ENCODE measurements at regions not wholly inside any gene's neighbourhood (a gene's known extent, or its start where the extent isn't known, plus 50 kb on each side); places are given as distances from the start of the nearest gene placed in this dataset.

- Histone ChIP-seq H3K4me3 (replicated peaks; ENCODE audit: insufficient read depth, low read length) (no peak overlapping the region), H3K27me3 (ENCODE audit: insufficient read depth, poor library complexity, severe bottlenecking) (no peaks in the 10 kb centered on the region), H3K27ac (replicated peaks) (no peak overlapping the region)
- no peak for DNase-seq (ENCODE audit: low read depth in 1 of 2, low spot score in 1 of 2)
- TF ChIP-seq SPI1 (IDR thresholded peaks at IDR 0.05; ENCODE audit: borderline replicate concordance, low read depth) (no peak), POLR2AphosphoS5 (IDR thresholded peaks at IDR 0.05; ENCODE audit: low read depth) (no peak), CTCF (IDR thresholded peaks at IDR 0.05; ENCODE audit: insufficient read depth, low read length) (no peak), REST (IDR thresholded peaks at IDR 0.05; ENCODE audit: insufficient replicate concordance, low read depth) (no peak), GABPA (IDR thresholded peaks at IDR 0.05; ENCODE audit: low read depth) (no peak)
These were observed 390.4 kb upstream of the KCNN2 start for GRCh38 chr5:113971454-113971853.

GRCh38 chr5:113974976-113975375 is 386.9 kb upstream of the KCNN2 start:
- Histone ChIP-seq H3K27me3 (ENCODE audit: insufficient read depth, poor library complexity, severe bottlenecking) (no peaks in the 10 kb centered on the region), H3K4me3 (replicated peaks; ENCODE audit: insufficient read depth, low read length) (no peak overlapping the region), H3K27ac (replicated peaks) (no peak overlapping the region)
- TF ChIP-seq SPI1 (IDR thresholded peaks at IDR 0.05; ENCODE audit: borderline replicate concordance, low read depth) (no peak), CTCF (IDR thresholded peaks at IDR 0.05; ENCODE audit: insufficient read depth, low read length) (no peak), POLR2AphosphoS5 (IDR thresholded peaks at IDR 0.05; ENCODE audit: low read depth) (no peak), REST (IDR thresholded peaks at IDR 0.05; ENCODE audit: insufficient replicate concordance, low read depth) (no peak), GABPA (IDR thresholded peaks at IDR 0.05; ENCODE audit: low read depth) (no peak)
- no peak for DNase-seq (ENCODE audit: low read depth in 1 of 2, low spot score in 1 of 2)

GRCh38 chr5:113984928-113985327 is 376.9 kb upstream of the KCNN2 start:
- Histone ChIP-seq H3K27ac (replicated peaks) (no peak overlapping the region), H3K4me3 (replicated peaks; ENCODE audit: insufficient read depth, low read length) (no peak overlapping the region), H3K27me3 (ENCODE audit: insufficient read depth, poor library complexity, severe bottlenecking) (no peaks in the 10 kb centered on the region)
- no peak for DNase-seq (ENCODE audit: low read depth in 1 of 2, low spot score in 1 of 2)
- TF ChIP-seq SPI1 (IDR thresholded peaks at IDR 0.05; ENCODE audit: borderline replicate concordance, low read depth), result no peak
- no peak for TF ChIP-seq CTCF (IDR thresholded peaks at IDR 0.05; ENCODE audit: insufficient read depth, low read length)
- no peak for TF ChIP-seq POLR2AphosphoS5 (IDR thresholded peaks at IDR 0.05; ENCODE audit: low read depth)
- no peak for TF ChIP-seq GABPA (IDR thresholded peaks at IDR 0.05; ENCODE audit: low read depth)
- TF ChIP-seq REST (IDR thresholded peaks at IDR 0.05; ENCODE audit: insufficient replicate concordance, low read depth), result no peak

All from HL-60 (cell line).